ENCODE measurements at regions not wholly inside any gene's neighbourhood (a gene's known extent, or its start where the extent isn't known, plus 50 kb on each side); places are given as distances from the start of the nearest gene placed in this dataset.

GRCh38 chr5:68920888-68921287, 172.9 kb upstream of the SLC30A5 start:
- Histone ChIP-seq H3K27ac (ENCODE audit: low read depth, low read length) (no peak overlapping the region), H3K79me2 (ENCODE audit: insufficient read depth, low read length) (no peaks in the 10 kb centered on the region), H3K4me1 (ENCODE audit: control insufficient read depth in 1 of 2, insufficient read depth in 2 of 2, low read length in 2 of 2) (no peaks in the 10 kb centered on the region), H3K9ac (ENCODE audit: low read length) (no peak overlapping the region), H3K9me2 (ENCODE audit: insufficient read depth) (no peaks in the 10 kb centered on the region), H3K27me3 (ENCODE audit: insufficient read depth, low read length) (no peaks in the 10 kb centered on the region), H3K4me3 (replicated peaks in 1 of 2; ENCODE audit: low read depth in 1 of 2, low read length in 2 of 2) (no peak overlapping the region), H3K36me3 (ENCODE audit: control insufficient read depth in 1 of 2, insufficient read depth in 2 of 2, low read length in 2 of 2) (no peaks in the 10 kb centered on the region), H3K9me3 (ENCODE audit: control insufficient read depth in 1 of 2, insufficient read depth in 1 of 2, low read depth in 1 of 2, low read length in 2 of 2) (no peaks in the 10 kb centered on the region), H4K20me1 (ENCODE audit: insufficient read depth) (no peaks in the 10 kb centered on the region), H2AFZ (ENCODE audit: low read depth, low read length, poor library complexity, severe bottlenecking) (no peak overlapping the region), H3K4me2 (ENCODE audit: low read length) (no peak overlapping the region)
- DNase-seq (ENCODE audit: low read depth, low spot score): no peak
- intact Hi-C loops (cut with micrococcal nuclease): no loop called here
- RAD21 ChIA-PET (ENCODE audit: low non-redundant PET in 1 of 2, low total read pairs in 2 of 2, uncharacterized antibody in 2 of 2, unreplicated experiment in 2 of 2): no interaction called here
- ATAC-seq: no peak
- TF ChIP-seq ELF1 (IDR thresholded peaks at IDR 0.05; ENCODE audit: borderline replicate concordance, low read depth) (no peak), RAD21 (IDR thresholded peaks at IDR 0.05; ENCODE audit: low read depth) (no peak), CBX3 (IDR thresholded peaks at IDR 0.05; ENCODE audit: low read depth) (no peak), SIN3A (IDR thresholded peaks at IDR 0.05; ENCODE audit: low read depth) (no peak), EZH2 (IDR thresholded peaks at IDR 0.05) (no peak), POLR2A (IDR thresholded peaks at IDR 0.05; ENCODE audit: borderline replicate concordance, extremely low read depth, insufficient read depth, insufficient read length) (no peak), ZFX (IDR thresholded peaks at IDR 0.05) (no peak), SRF (IDR thresholded peaks at IDR 0.05; ENCODE audit: low read depth) (no peak), POLR2AphosphoS5 (IDR thresholded peaks at IDR 0.05; ENCODE audit: low read depth, low read length) (no peak), YY1 (IDR thresholded peaks at IDR 0.05; ENCODE audit: extremely low read depth, insufficient replicate concordance, low read depth, low read length) (no peak), TCF7L2 (IDR thresholded peaks at IDR 0.05; ENCODE audit: borderline replicate concordance, extremely low read depth, insufficient read depth, insufficient read length) (no peak), FOSL1 (IDR thresholded peaks at IDR 0.05; ENCODE audit: low read depth) (no peak), EGR1 (IDR thresholded peaks at IDR 0.05; ENCODE audit: low read depth) (no peak)
- TF ChIP-seq, protein P1, sequence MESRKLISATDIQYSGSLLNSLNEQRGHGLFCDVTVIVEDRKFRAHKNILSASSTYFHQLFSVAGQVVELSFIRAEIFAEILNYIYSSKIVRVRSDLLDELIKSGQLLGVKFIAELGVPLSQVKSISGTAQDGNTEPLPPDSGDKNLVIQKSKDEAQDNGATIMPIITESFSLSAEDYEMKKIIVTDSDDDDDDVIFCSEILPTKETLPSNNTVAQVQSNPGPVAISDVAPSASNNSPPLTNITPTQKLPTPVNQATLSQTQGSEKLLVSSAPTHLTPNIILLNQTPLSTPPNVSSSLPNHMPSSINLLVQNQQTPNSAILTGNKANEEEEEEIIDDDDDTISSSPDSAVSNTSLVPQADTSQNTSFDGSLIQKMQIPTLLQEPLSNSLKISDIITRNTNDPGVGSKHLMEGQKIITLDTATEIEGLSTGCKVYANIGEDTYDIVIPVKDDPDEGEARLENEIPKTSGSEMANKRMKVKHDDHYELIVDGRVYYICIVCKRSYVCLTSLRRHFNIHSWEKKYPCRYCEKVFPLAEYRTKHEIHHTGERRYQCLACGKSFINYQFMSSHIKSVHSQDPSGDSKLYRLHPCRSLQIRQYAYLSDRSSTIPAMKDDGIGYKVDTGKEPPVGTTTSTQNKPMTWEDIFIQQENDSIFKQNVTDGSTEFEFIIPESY (IDR thresholded peaks at IDR 0.05; ENCODE audit: extremely low read depth, insufficient replicate concordance, low read length): no peak
- TF ChIP-seq, protein P2, sequence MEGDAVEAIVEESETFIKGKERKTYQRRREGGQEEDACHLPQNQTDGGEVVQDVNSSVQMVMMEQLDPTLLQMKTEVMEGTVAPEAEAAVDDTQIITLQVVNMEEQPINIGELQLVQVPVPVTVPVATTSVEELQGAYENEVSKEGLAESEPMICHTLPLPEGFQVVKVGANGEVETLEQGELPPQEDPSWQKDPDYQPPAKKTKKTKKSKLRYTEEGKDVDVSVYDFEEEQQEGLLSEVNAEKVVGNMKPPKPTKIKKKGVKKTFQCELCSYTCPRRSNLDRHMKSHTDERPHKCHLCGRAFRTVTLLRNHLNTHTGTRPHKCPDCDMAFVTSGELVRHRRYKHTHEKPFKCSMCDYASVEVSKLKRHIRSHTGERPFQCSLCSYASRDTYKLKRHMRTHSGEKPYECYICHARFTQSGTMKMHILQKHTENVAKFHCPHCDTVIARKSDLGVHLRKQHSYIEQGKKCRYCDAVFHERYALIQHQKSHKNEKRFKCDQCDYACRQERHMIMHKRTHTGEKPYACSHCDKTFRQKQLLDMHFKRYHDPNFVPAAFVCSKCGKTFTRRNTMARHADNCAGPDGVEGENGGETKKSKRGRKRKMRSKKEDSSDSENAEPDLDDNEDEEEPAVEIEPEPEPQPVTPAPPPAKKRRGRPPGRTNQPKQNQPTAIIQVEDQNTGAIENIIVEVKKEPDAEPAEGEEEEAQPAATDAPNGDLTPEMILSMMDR (IDR thresholded peaks at IDR 0.05 in 2 of 3, conservative IDR thresholded peaks at IDR 0.05 in 1 of 3; ENCODE audit: borderline replicate concordance in 1 of 3, insufficient read depth in 1 of 3, low read depth in 2 of 3, low read length in 2 of 3): no peak
- POLR2A ChIA-PET: no interaction called here
- no TSS peak for BruUV-seq (replicated peaks)
- CTCF ChIA-PET: no interaction called here

All from HCT116 (cell line).